ENCODE measurements at regions not wholly inside any gene's neighbourhood (a gene's known extent, or its start where the extent isn't known, plus 50 kb on each side); places are given as distances from the start of the nearest gene placed in this dataset.

DNA sequence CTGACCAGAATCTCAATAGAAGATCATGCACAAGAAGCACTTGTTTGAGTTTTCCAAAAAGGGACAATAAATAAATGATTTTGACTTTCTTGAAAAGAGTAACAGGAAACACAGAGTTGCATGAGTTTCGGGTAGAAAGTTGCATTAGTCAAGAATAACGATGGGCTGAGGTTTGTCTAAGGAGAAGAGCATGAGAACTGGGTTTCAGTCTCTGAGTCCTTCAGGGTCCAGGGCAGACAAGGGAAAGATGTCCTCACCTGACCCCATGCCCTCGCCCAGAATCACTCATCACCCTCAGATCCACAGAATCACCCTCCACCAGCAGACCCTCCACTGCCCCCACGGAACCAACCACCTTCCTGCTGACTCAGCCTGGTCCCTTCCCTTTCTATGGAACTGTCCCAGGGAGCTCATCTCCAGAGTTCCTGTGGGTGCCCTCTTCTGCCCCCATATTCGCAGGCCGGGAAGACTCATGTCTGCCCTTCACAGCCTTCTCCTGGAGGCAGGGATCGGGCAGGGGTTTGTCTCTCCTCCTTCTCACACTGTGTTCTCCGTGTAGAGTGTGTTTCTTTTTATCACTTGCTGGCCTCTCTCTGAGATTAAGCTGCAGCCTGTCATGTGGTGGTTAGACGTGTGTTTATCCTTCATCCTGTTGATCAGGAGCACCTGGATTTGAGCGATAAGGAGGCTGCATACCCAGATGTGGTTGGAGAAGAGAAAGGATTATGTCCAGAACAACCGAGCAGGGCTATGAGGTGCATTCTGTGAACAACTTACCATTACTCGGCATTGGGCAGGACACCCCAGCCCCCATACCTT is 442.6 kb downstream of the MAT2B start:
- TF ChIP-seq GATA2 (IDR thresholded peaks at IDR 0.05; ENCODE audit: insufficient read depth, insufficient read length, low read depth, low read length) (no peak), EZH2 (IDR thresholded peaks at IDR 0.05; ENCODE audit: borderline replicate concordance, low read depth, low read length, severe bottlenecking) (no peak), POLR2AphosphoS5 (IDR thresholded peaks at IDR 0.05; ENCODE audit: insufficient read depth, low read depth, low read length) (no peak), POLR2A (IDR thresholded peaks at IDR 0.05; ENCODE audit: low read depth, low read length) (no peak), MYC (IDR thresholded peaks at IDR 0.05; ENCODE audit: low read depth, low read length) (no peak), JUN (IDR thresholded peaks at IDR 0.05; ENCODE audit: borderline replicate concordance, insufficient read depth, insufficient read length, low read depth) (no peak), FOS (IDR thresholded peaks at IDR 0.05; ENCODE audit: borderline replicate concordance, insufficient read depth, low read length) (no peak)
- TF ChIP-seq, protein P1, sequence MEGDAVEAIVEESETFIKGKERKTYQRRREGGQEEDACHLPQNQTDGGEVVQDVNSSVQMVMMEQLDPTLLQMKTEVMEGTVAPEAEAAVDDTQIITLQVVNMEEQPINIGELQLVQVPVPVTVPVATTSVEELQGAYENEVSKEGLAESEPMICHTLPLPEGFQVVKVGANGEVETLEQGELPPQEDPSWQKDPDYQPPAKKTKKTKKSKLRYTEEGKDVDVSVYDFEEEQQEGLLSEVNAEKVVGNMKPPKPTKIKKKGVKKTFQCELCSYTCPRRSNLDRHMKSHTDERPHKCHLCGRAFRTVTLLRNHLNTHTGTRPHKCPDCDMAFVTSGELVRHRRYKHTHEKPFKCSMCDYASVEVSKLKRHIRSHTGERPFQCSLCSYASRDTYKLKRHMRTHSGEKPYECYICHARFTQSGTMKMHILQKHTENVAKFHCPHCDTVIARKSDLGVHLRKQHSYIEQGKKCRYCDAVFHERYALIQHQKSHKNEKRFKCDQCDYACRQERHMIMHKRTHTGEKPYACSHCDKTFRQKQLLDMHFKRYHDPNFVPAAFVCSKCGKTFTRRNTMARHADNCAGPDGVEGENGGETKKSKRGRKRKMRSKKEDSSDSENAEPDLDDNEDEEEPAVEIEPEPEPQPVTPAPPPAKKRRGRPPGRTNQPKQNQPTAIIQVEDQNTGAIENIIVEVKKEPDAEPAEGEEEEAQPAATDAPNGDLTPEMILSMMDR (IDR thresholded peaks at IDR 0.05; ENCODE audit: extremely low read depth in 1 of 2, insufficient read depth in 1 of 2, low read depth in 1 of 2, low read length in 2 of 2) = no peak
- TF ChIP-seq, protein P2, sequence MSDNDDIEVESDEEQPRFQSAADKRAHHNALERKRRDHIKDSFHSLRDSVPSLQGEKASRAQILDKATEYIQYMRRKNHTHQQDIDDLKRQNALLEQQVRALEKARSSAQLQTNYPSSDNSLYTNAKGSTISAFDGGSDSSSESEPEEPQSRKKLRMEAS (IDR thresholded peaks at IDR 0.05; ENCODE audit: insufficient read depth, insufficient read length) = no peak
- CTCF ChIA-PET = no interaction called here
- no peak overlapping the region for H3K4me3 ChIP-seq (replicated peaks in 1 of 3; ENCODE audit: insufficient read depth in 1 of 3, low read depth in 1 of 3, low read length in 3 of 3)
- no peaks in the 10 kb centered on the region for H3K27me3 ChIP-seq (ENCODE audit: control insufficient read depth in 2 of 2, insufficient read depth in 2 of 2, low read length in 2 of 2)
- no peak overlapping the region for H3K27ac ChIP-seq (ENCODE audit: insufficient read depth, low read depth, low read length)
- H3K4me2 ChIP-seq (ENCODE audit: insufficient read depth, low read length) = no peak overlapping the region
- DNase-seq (ENCODE audit: low read depth, low spot score) (no peak), FAIRE-seq (no peak)
- H3K79me2 ChIP-seq (ENCODE audit: control insufficient read depth, insufficient read depth, low read length) = no peaks in the 10 kb centered on the region
- dilution Hi-C loops (cut with MboI; ENCODE audit: extremely low pct_ligation_motif_present, low sequenced_read_pairs) (no loop called here), intact Hi-C loops (cut with micrococcal nuclease) (no loop called here)
- no peak overlapping the region for H2AFZ ChIP-seq (ENCODE audit: low read depth, low read length)
- BruUV-seq (replicated peaks) = no TSS peak
- no peaks in the 10 kb centered on the region for H3K9me3 ChIP-seq (replicated peaks; ENCODE audit: control insufficient read depth, insufficient read depth, low read length)
- H3K9ac ChIP-seq (replicated peaks; ENCODE audit: extremely low read depth, insufficient read depth, low read length) = no peak overlapping the region
- H3K4me1 ChIP-seq (ENCODE audit: control insufficient read depth, extremely low read depth, insufficient read depth, low read length) = peaks cover 11% of the 10 kb centered on the region
- H3K36me3 ChIP-seq (ENCODE audit: control insufficient read depth in 2 of 2, extremely low read depth in 1 of 2, insufficient read depth in 2 of 2, low read length in 2 of 2) = no peaks in the 10 kb centered on the region
- H3K9me1 ChIP-seq (replicated peaks; ENCODE audit: control insufficient read depth, extremely low read depth, insufficient read depth, low read length) = no peaks in the 10 kb centered on the region
- POLR2A ChIA-PET = no interaction called here
- H4K20me1 ChIP-seq (replicated peaks; ENCODE audit: control insufficient read depth, extremely low read depth, insufficient read depth, low read length) = no peaks in the 10 kb centered on the region

Measured in endothelial cell of umbilical vein (primary cell).